OCI-LY7 (cell line): ENCODE measurements at regions not wholly inside any gene's neighbourhood (a gene's known extent, or its start where the extent isn't known, plus 50 kb on each side); places are given as distances from the start of the nearest gene placed in this dataset.
A peak's percentile ranks its signal among the peaks of the same experiment; 100 is the strongest.
"Not testable (repeated sequence)": the region's sequence is repeated elsewhere in the genome, so short reads cannot be mapped to it uniquely, and the experiment has no call there.

Source experiments
- BruUV-seq: library from RNA; stranded (reverse); fragments of 400-500 nt; replicated peaks from 2 replicates; lab custom pipeline; 2021; lab: Mats Ljungman, UMichigan
- CTCF ChIA-PET: fragments of 300-600 bp; sonication (Branson Sonifier 250); formaldehyde crosslinking; loops from one replicate; lab custom pipeline; 2022; ENCODE audit warnings: antibody characterized with exemption; ENCODE audit not compliant: unreplicated experiment; lab: Charles Lee
- POLR2A ChIA-PET: fragments of 300-600 bp; sonication (Branson Sonifier 250); formaldehyde crosslinking; loops from one replicate; lab custom pipeline; 2022; ENCODE audit warnings: antibody characterized with exemption; lab: Charles Lee
- DNase-seq: peaks from one replicate; pipeline ENCODE4 v3.0.0-alpha.2; 2015; ENCODE audit warnings: low spot score
- H2AFZ ChIP-seq: fragments of 200-600 bp; sonication (generic), shearing (Covaris generic); 2 replicates; pipeline ENCODE4 v1.6.1; 2014; ENCODE audit warnings: mild to moderate bottlenecking, antibody characterized with exemption, low read length, moderate library complexity
- H3K27ac ChIP-seq: fragments of 200-600 bp; sonication (generic); 2 replicates; pipeline ENCODE4 v1.5.1; 2014; ENCODE audit warnings: mixed run types, low read depth, mild to moderate bottlenecking, moderate library complexity, low read length, inconsistent platforms; ENCODE audit not compliant: poor library complexity, severe bottlenecking
- H3K36me3 ChIP-seq: fragments of 200-600 bp; sonication (generic); 2 replicates; pipeline ENCODE4 v1.6.1; 2014; ENCODE audit warnings: mild to moderate bottlenecking, antibody characterized with exemption, low read length, moderate library complexity, mixed read lengths; ENCODE audit not compliant: insufficient read depth
- H3K4me1 ChIP-seq: fragments of 200-600 bp; sonication (generic); 2 replicates; pipeline ENCODE4 v1.5.1; 2014; ENCODE audit warnings: mild to moderate bottlenecking, low read length; ENCODE audit not compliant: insufficient read depth, poor library complexity, severe bottlenecking
- H3K4me2 ChIP-seq: fragments of 200-600 bp; sonication (generic); 2 replicates; pipeline ENCODE4 v1.6.1; 2014; ENCODE audit warnings: mild to moderate bottlenecking, low read length
- H3K4me3 ChIP-seq: fragments of 200-600 bp; sonication (generic); 2 replicates; pipeline ENCODE4 v1.5.1; 2014; ENCODE audit warnings: mild to moderate bottlenecking, low read depth, low read length; ENCODE audit not compliant: poor library complexity, severe bottlenecking
- H3K79me2 ChIP-seq: fragments of 200-600 bp; sonication (generic); 2 replicates; pipeline ENCODE4 v1.6.1; 2016; ENCODE audit warnings: low read depth, mild to moderate bottlenecking, low read length, moderate library complexity, mixed read lengths; ENCODE audit not compliant: insufficient read depth
- H3K9me2 ChIP-seq: fragments of 200-600 bp; sonication (generic); 2 replicates; pipeline ENCODE4 v1.6.1; 2016; ENCODE audit warnings: mild to moderate bottlenecking, low read length, mixed read lengths; ENCODE audit not compliant: insufficient read depth
- H3K9me3 ChIP-seq: fragments of 200-600 bp; sonication (generic); 2 replicates; pipeline ENCODE4 v1.6.1; 2014; ENCODE audit warnings: mild to moderate bottlenecking, mixed run types, low read length, mixed read lengths
- H4K20me1 ChIP-seq: fragments of 200-600 bp; sonication (generic); 2 replicates; pipeline ENCODE4 v1.6.1; 2014; ENCODE audit warnings: mild to moderate bottlenecking, antibody characterized with exemption, low read length, moderate library complexity, mixed read lengths; ENCODE audit not compliant: insufficient read depth
- CTCF ChIP-seq: fragments of 200-600 bp; sonication (generic); conservative IDR thresholded peaks from 2 replicates; pipeline ENCODE4 v1.5.1; 2014; ENCODE audit warnings: mild to moderate bottlenecking, antibody characterized with exemption, low read length, moderate library complexity, mixed read lengths
- EZH2phosphoT487 ChIP-seq: fragments of 200-600 bp; sonication (generic); IDR thresholded peaks from 2 replicates; pipeline ENCODE4 v1.6.1; 2018; ENCODE audit warnings: low read depth, borderline replicate concordance, mild to moderate bottlenecking, mixed run types, antibody characterized with exemption, low read length, moderate library complexity, mixed read lengths
- intact Hi-C: fragments of 100-400 bp; cut with micrococcal nuclease; formaldehyde crosslinking; loops from one replicate; pipeline ENCODE4 v1.10.0; 2022; ENCODE audit not compliant: unreplicated experiment

GRCh38 chr14:106586098-106586704, 1059.8 kb downstream of the TMEM121 start:
- Histone ChIP-seq H3K9me2 (no peaks in the 10 kb centered on the region), H2AFZ (no peak overlapping the region), H3K79me2 (no peaks in the 10 kb centered on the region), H3K4me2 (no peak overlapping the region), H3K36me3 (no peaks in the 10 kb centered on the region), H4K20me1 (no peaks in the 10 kb centered on the region), H3K4me1 (peaks cover 18% of the 10 kb centered on the region), H3K27ac (no peak overlapping the region), H3K9me3 (no peaks in the 10 kb centered on the region), H3K4me3 (no peak overlapping the region)
- peak; percentile 69 for DNase-seq
- POLR2A ChIA-PET: no interaction called here
- CTCF ChIA-PET: no interaction called here
- BruUV-seq: no TSS peak
- intact Hi-C loops: no loop called here
- TF ChIP-seq EZH2phosphoT487 (no peak), CTCF (peak; percentile 79)

GRCh38 chr14:106591539-106591938, 1065.2 kb downstream of the TMEM121 start:
- H3K79me2 ChIP-seq, DNase-seq, intact Hi-C loops, H3K27ac ChIP-seq, H3K4me2 ChIP-seq, H4K20me1 ChIP-seq, H3K36me3 ChIP-seq, H3K9me2 ChIP-seq, POLR2A ChIA-PET, H2AFZ ChIP-seq, H3K4me3 ChIP-seq, CTCF ChIA-PET, H3K9me3 ChIP-seq, BruUV-seq: not testable (repeated sequence)
- H3K4me1 ChIP-seq: peaks cover 31% of the 10 kb centered on the region

GRCh38 chr14:106592115-106592852, 1065.9 kb downstream of the TMEM121 start:
- BruUV-seq, POLR2A ChIA-PET, H3K27ac ChIP-seq, H3K9me3 ChIP-seq, CTCF ChIA-PET, H4K20me1 ChIP-seq, intact Hi-C loops, H3K79me2 ChIP-seq, H3K9me2 ChIP-seq, H3K36me3 ChIP-seq, H2AFZ ChIP-seq: not testable (repeated sequence)
- Histone ChIP-seq H3K4me3 (peak overlapping the region; percentile 31), H3K4me2 (peak overlapping the region; percentile 46), H3K4me1 (peaks cover 28% of the 10 kb centered on the region)
- TF ChIP-seq CTCF: peak; percentile 54; the same call in 1 of the 2 replicates
- DNase-seq: peak; percentile 65
